Activated CD8-positive, alpha-beta T cell treated with anti-CD3 and anti-CD28 coated beads for 36 hours (primary cell): ENCODE measurements at regions not wholly inside any gene's neighbourhood (a gene's known extent, or its start where the extent isn't known, plus 50 kb on each side); places are given as distances from the start of the nearest gene placed in this dataset.

Experiments
- ATAC-seq: fragments of 200-7000 bp; cut with Tn5 transposase; one replicate; pipeline ENCODE4 v1.10.0; 2021; ENCODE audit warnings: mild to moderate bottlenecking, moderate library complexity
- CTCF ChIA-PET: fragments of 350-600 bp; sonication (Branson Sonifier 250); formaldehyde crosslinking; loops from one replicate; lab custom pipeline; 2021; ENCODE audit warnings: antibody characterized with exemption; lab: Charles Lee
- POLR2A ChIA-PET: fragments of 350-600 bp; sonication (Branson Sonifier 250); formaldehyde crosslinking; loops from one replicate; lab custom pipeline; 2021; ENCODE audit warnings: antibody characterized with exemption; lab: Charles Lee
- DNase-seq: peaks from one replicate; pipeline ENCODE4 v3.0.0-alpha.2; 2020
- H3K27ac Mint-ChIP-seq: one replicate; pipeline ENCODE4 v1.8.0; 2021; ENCODE audit warnings: mild to moderate bottlenecking, mixed read lengths
- H3K27me3 Mint-ChIP-seq: one replicate; pipeline ENCODE4 v1.8.0; 2021; ENCODE audit warnings: mixed read lengths
- H3K36me3 Mint-ChIP-seq: one replicate; pipeline ENCODE4 v1.8.0; 2021; ENCODE audit warnings: low read depth, mixed read lengths
- H3K4me1 Mint-ChIP-seq: one replicate; pipeline ENCODE4 v1.8.0; 2021; ENCODE audit warnings: low read depth, mixed read lengths
- H3K4me3 Mint-ChIP-seq: one replicate; pipeline ENCODE4 v1.8.0; 2021; ENCODE audit warnings: mild to moderate bottlenecking, moderate library complexity, mixed read lengths
- H3K9me3 Mint-ChIP-seq: one replicate; pipeline ENCODE4 v1.8.0; 2021; ENCODE audit warnings: mixed read lengths
- intact Hi-C: fragments of 100-400 bp; cut with micrococcal nuclease; formaldehyde crosslinking; loops from one replicate; pipeline ENCODE4 v1.10.0; 2022
- TF ChIP-seq, protein P1 (sequence below): fragments of 200-600 bp; IDR thresholded peaks from one replicate; pipeline ENCODE4 v1.8.0; 2022; ENCODE audit warnings: antibody characterized with exemption, mild to moderate bottlenecking

DNA sequence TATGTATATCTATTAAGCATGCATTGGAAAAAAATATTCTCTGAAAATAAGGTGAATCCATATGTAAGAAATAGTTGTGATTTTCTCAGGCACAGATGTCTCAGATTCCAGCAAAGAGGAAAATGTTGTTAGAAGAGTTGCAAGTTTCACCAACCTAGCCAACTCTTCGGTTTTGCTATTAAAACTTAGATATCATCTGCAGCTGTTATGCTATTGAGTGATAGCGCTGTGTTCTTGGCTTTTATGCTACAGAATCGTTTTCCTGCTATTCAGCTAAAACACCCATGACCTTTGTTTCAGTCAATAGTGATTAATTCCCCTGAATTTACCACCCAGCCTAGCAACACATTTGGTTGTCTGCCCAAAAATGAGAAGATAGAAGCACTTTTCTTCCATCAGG lies 795.6 kb upstream of the ANO3 start:
- Mint-ChIP-seq H3K9me3 (peaks cover 7% of the 10 kb centered on the region), H3K27me3 (no peaks in the 10 kb centered on the region), H3K27ac (no peak overlapping the region), H3K4me3 (no peak overlapping the region), H3K36me3 (no peaks in the 10 kb centered on the region), H3K4me1 (no peaks in the 10 kb centered on the region)
- DNase-seq (no peak), ATAC-seq (no peak)
- POLR2A ChIA-PET = no interaction called here
- intact Hi-C loops = no loop called here
- CTCF ChIA-PET = no interaction called here
- TF ChIP-seq, protein P1, sequence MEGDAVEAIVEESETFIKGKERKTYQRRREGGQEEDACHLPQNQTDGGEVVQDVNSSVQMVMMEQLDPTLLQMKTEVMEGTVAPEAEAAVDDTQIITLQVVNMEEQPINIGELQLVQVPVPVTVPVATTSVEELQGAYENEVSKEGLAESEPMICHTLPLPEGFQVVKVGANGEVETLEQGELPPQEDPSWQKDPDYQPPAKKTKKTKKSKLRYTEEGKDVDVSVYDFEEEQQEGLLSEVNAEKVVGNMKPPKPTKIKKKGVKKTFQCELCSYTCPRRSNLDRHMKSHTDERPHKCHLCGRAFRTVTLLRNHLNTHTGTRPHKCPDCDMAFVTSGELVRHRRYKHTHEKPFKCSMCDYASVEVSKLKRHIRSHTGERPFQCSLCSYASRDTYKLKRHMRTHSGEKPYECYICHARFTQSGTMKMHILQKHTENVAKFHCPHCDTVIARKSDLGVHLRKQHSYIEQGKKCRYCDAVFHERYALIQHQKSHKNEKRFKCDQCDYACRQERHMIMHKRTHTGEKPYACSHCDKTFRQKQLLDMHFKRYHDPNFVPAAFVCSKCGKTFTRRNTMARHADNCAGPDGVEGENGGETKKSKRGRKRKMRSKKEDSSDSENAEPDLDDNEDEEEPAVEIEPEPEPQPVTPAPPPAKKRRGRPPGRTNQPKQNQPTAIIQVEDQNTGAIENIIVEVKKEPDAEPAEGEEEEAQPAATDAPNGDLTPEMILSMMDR = no peak

DNA sequence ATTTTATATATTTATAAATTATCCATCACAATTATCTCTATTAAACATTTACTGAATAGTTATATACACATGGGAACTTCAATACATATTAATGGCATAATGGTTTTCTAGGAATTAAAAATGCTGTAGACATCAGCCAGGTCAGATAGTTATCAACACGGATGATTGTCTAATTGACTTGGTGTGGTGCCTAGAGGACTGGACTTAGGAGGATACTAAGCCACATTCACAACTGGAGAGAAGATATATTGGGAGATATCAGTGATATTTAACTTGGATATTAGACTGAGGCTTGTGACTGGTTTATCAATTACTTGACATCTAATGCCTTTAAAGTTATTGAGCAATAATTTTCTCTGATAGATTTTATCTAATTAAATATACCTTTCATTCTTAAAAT lies 794.5 kb upstream of the ANO3 start:
- H3K36me3 Mint-ChIP-seq = no peaks in the 10 kb centered on the region
- intact Hi-C loops = no loop called here
- H3K27ac Mint-ChIP-seq = no peak overlapping the region
- no peaks in the 10 kb centered on the region for H3K27me3 Mint-ChIP-seq
- POLR2A ChIA-PET = no interaction called here
- peaks cover 6% of the 10 kb centered on the region for H3K9me3 Mint-ChIP-seq
- DNase-seq (no peak), ATAC-seq (no peak)
- H3K4me1 Mint-ChIP-seq = no peaks in the 10 kb centered on the region
- TF ChIP-seq, protein P1 = no peak
- H3K4me3 Mint-ChIP-seq = no peak overlapping the region
- CTCF ChIA-PET = no interaction called here

DNA sequence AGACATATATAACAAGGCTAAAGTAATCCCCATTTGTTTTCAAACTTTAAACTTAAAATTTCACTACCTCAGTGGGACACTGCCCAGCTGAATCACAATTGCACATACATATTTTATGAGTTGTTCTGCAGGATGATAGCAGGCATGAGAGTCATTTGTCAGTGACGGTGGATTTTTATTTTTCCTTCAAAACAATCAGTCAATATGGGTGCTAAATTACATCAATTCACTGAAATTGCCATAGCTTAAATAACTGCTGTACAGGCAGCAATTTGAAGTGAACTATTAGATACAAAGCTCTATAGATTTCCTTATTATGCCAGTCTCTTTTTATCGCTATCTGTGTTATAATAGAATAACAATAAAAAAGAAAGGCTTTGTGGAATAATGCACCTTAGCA lies 784.6 kb upstream of the ANO3 start:
- no peak overlapping the region for H3K4me3 Mint-ChIP-seq
- ChIA-PET POLR2A (no interaction called here), CTCF (no interaction called here)
- H3K4me1 Mint-ChIP-seq = no peaks in the 10 kb centered on the region
- peaks cover 10% of the 10 kb centered on the region for H3K9me3 Mint-ChIP-seq
- TF ChIP-seq, protein P1 = no peak
- DNase-seq (no peak), ATAC-seq (no peak)
- H3K27me3 Mint-ChIP-seq = no peaks in the 10 kb centered on the region
- H3K36me3 Mint-ChIP-seq = no peaks in the 10 kb centered on the region
- H3K27ac Mint-ChIP-seq = no peak overlapping the region
- intact Hi-C loops = no loop called here

DNA sequence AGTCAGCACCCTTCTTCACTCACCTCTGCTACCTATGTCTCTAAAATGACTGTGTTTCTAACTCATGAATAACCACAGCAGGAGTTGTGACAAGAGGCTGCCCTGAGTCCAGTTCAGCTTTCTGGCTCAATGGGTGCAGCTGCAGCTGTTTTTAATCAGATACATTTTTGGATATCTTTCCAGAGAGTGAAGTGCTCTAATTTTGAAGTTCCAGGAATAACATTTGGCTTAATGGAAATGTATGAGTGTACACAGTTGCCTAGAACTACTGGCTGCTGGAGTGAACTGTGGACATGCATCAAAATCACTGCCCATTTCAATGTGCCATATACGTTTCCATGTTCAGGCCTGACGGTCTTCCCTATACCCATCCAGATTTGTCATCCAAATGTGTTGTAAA lies 769.5 kb upstream of the ANO3 start:
- H3K9me3 Mint-ChIP-seq = peaks cover 13% of the 10 kb centered on the region
- no peaks in the 10 kb centered on the region for H3K36me3 Mint-ChIP-seq
- ChIA-PET POLR2A (no interaction called here), CTCF (no interaction called here)
- TF ChIP-seq, protein P1 = no peak
- no peak overlapping the region for H3K4me3 Mint-ChIP-seq
- intact Hi-C loops = no loop called here
- no peak overlapping the region for H3K27ac Mint-ChIP-seq
- no peaks in the 10 kb centered on the region for H3K27me3 Mint-ChIP-seq
- no peaks in the 10 kb centered on the region for H3K4me1 Mint-ChIP-seq
- DNase-seq = no peak
- ATAC-seq = no peak

DNA sequence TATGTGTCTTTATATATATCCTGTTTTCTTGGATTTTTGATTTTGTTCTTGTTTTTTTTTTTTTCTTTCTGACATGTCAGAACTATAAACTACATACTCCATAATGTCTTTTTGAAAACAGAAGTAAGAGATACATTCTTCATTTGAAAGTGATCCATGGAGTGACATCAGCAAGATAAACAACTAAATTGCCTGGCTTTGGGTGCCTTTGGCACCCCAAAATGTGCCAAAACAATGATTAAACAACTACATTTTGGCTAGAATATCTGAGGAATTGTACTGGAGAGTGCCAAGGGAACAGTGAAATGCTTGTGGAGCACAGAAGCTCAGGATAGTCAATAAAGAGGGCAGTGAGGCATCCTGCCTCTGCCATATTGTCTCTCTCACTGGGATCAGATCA lies 766.1 kb upstream of the ANO3 start:
- H3K9me3 Mint-ChIP-seq = peaks cover 12% of the 10 kb centered on the region
- H3K4me1 Mint-ChIP-seq = no peaks in the 10 kb centered on the region
- H3K27ac Mint-ChIP-seq = no peak overlapping the region
- ATAC-seq (no peak), DNase-seq (no peak)
- TF ChIP-seq, protein P1 = no peak
- ChIA-PET POLR2A (no interaction called here), CTCF (no interaction called here)
- no peaks in the 10 kb centered on the region for H3K27me3 Mint-ChIP-seq
- intact Hi-C loops = no loop called here
- no peaks in the 10 kb centered on the region for H3K36me3 Mint-ChIP-seq
- no peak overlapping the region for H3K4me3 Mint-ChIP-seq
